Neural cell (in vitro differentiated cells): ENCODE measurements at regions not wholly inside any gene's neighbourhood (a gene's known extent, or its start where the extent isn't known, plus 50 kb on each side); places are given as distances from the start of the nearest gene placed in this dataset.

Source experiments
- EP300 ChIP-seq: fragments of 450-650 bp; conservative IDR thresholded peaks from 2 replicates; pipeline ENCODE4 v1.6.1; 2014; ENCODE audit warnings: antibody characterized with exemption, mild to moderate bottlenecking, moderate library complexity; ENCODE audit not compliant: poor library complexity, severe bottlenecking
- EZH2 ChIP-seq: fragments of 200-600, 300-800 bp; shearing (Covaris generic), sonication (generic); IDR thresholded peaks from 2 replicates; pipeline ENCODE4 v1.6.1; 2014; ENCODE audit warnings: antibody characterized with exemption, low read length, borderline replicate concordance, mild to moderate bottlenecking; ENCODE audit not compliant: insufficient read depth, poor library complexity, severe bottlenecking
- POLR2AphosphoS5 ChIP-seq: IDR thresholded peaks from 2 replicates; pipeline ENCODE4 v1.6.1; 2012
- TF ChIP-seq, protein P1 (sequence below): fragments of 450-650 bp; IDR thresholded peaks from 2 replicates; pipeline ENCODE4 v1.5.1; 2014; ENCODE audit warnings: antibody characterized with exemption, mild to moderate bottlenecking, moderate library complexity; ENCODE audit not compliant: poor library complexity, severe bottlenecking

DNA sequence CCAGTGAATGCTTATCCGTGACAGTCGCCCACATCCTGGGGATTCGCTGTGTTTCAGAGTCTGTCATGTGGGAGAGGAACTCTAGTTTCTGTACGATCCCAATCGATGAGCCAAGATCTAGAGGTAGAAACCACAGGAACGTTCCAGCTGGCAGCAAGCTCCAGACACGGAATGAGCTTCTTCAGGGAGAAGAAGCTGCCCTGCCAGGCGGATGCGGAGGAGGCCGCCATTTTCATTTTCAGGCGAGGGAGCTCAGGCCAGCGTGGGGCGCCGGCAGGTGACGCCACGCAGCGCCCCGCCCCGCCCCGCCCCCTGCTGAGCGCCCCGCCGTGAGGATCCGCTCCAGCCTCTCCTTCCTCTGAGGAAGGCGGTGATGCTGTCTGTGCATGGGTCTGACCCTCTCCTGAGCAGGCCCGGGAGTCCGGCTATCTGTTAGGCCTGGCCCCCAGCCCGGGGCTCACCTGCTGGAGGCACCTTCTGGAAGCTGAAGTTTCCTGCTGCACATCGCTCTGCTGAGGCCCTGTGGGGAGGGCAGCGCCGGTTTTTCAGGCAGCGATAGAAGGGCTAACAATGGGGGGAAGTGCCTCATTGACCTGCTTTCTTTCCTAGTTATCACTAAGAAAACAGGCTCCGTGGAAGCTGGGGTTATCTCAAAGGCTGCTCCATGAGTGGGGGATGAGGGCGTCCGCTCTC, 147.5 kb downstream of the ERMARD start:
- TF ChIP-seq, protein P1, sequence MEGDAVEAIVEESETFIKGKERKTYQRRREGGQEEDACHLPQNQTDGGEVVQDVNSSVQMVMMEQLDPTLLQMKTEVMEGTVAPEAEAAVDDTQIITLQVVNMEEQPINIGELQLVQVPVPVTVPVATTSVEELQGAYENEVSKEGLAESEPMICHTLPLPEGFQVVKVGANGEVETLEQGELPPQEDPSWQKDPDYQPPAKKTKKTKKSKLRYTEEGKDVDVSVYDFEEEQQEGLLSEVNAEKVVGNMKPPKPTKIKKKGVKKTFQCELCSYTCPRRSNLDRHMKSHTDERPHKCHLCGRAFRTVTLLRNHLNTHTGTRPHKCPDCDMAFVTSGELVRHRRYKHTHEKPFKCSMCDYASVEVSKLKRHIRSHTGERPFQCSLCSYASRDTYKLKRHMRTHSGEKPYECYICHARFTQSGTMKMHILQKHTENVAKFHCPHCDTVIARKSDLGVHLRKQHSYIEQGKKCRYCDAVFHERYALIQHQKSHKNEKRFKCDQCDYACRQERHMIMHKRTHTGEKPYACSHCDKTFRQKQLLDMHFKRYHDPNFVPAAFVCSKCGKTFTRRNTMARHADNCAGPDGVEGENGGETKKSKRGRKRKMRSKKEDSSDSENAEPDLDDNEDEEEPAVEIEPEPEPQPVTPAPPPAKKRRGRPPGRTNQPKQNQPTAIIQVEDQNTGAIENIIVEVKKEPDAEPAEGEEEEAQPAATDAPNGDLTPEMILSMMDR, result no peak
- TF ChIP-seq EP300, result no peak
- TF ChIP-seq POLR2AphosphoS5, result no peak
- no peak for TF ChIP-seq EZH2
